ENCODE measurements at regions not wholly inside any gene's neighbourhood (a gene's known extent, or its start where the extent isn't known, plus 50 kb on each side); places are given as distances from the start of the nearest gene placed in this dataset.
A peak's percentile ranks its signal among the peaks of the same experiment; 100 is the strongest.

- Mint-ChIP-seq H3K27ac (ENCODE audit: unreplicated experiment) (no peak overlapping the region), H3K9me3 (ENCODE audit: unreplicated experiment) (no peaks in the 10 kb centered on the region), H3K36me3 (ENCODE audit: low read depth, unreplicated experiment) (no peaks in the 10 kb centered on the region), H3K4me3 (ENCODE audit: unreplicated experiment) (no peak overlapping the region), H3K4me1 (ENCODE audit: unreplicated experiment) (peaks cover 11% of the 10 kb centered on the region), H3K27me3 (ENCODE audit: unreplicated experiment) (no peaks in the 10 kb centered on the region)
- TF ChIP-seq CTCF (IDR thresholded peaks at IDR 0.05; ENCODE audit: unreplicated experiment), result no peak
- no peak for DNase-seq (ENCODE audit: low spot score)
Observed at GRCh38 chrX:40307871-40308270, 210.1 kb upstream of the BCOR start.

- Mint-ChIP-seq H3K27ac (ENCODE audit: unreplicated experiment) (no peak overlapping the region), H3K4me1 (ENCODE audit: unreplicated experiment) (peaks cover 11% of the 10 kb centered on the region), H3K36me3 (ENCODE audit: low read depth, unreplicated experiment) (no peaks in the 10 kb centered on the region), H3K9me3 (ENCODE audit: unreplicated experiment) (no peaks in the 10 kb centered on the region), H3K27me3 (ENCODE audit: unreplicated experiment) (no peaks in the 10 kb centered on the region), H3K4me3 (ENCODE audit: unreplicated experiment) (no peak overlapping the region)
- DNase-seq (ENCODE audit: low spot score), result no peak
- no peak for TF ChIP-seq CTCF (IDR thresholded peaks at IDR 0.05; ENCODE audit: unreplicated experiment)
Observed at GRCh38 chrX:40304115-40304514, 206.4 kb upstream of the BCOR start.

- Mint-ChIP-seq H3K9me3 (ENCODE audit: unreplicated experiment) (no peaks in the 10 kb centered on the region), H3K36me3 (ENCODE audit: low read depth, unreplicated experiment) (no peaks in the 10 kb centered on the region), H3K27me3 (ENCODE audit: unreplicated experiment) (no peaks in the 10 kb centered on the region), H3K27ac (ENCODE audit: unreplicated experiment) (peak overlapping the region; percentile 74), H3K4me1 (ENCODE audit: unreplicated experiment) (peaks cover 14% of the 10 kb centered on the region), H3K4me3 (ENCODE audit: unreplicated experiment) (no peak overlapping the region)
- no peak for TF ChIP-seq CTCF (IDR thresholded peaks at IDR 0.05; ENCODE audit: unreplicated experiment)
- no peak for DNase-seq (ENCODE audit: low spot score)
Observed at GRCh38 chrX:40303256-40304077, 205.7 kb upstream of the BCOR start.

- no peaks in the 10 kb centered on the region for H3K27me3 Mint-ChIP-seq (ENCODE audit: unreplicated experiment)
- TF ChIP-seq CTCF (IDR thresholded peaks at IDR 0.05; ENCODE audit: unreplicated experiment), result no peak
- no peaks in the 10 kb centered on the region for H3K9me3 Mint-ChIP-seq (ENCODE audit: unreplicated experiment)
- no peak overlapping the region for H3K4me3 Mint-ChIP-seq (ENCODE audit: unreplicated experiment)
- H3K36me3 Mint-ChIP-seq (ENCODE audit: low read depth, unreplicated experiment), result no peaks in the 10 kb centered on the region
- DNase-seq (ENCODE audit: low spot score), result no peak
- no peak overlapping the region for H3K27ac Mint-ChIP-seq (ENCODE audit: unreplicated experiment)
- H3K4me1 Mint-ChIP-seq (ENCODE audit: unreplicated experiment), result peaks cover 24% of the 10 kb centered on the region
Observed at GRCh38 chrX:40300286-40300890, 202.6 kb upstream of the BCOR start.

- no peaks in the 10 kb centered on the region for H3K36me3 Mint-ChIP-seq (ENCODE audit: low read depth, unreplicated experiment)
- no peak for DNase-seq (ENCODE audit: low spot score)
- H3K27me3 Mint-ChIP-seq (ENCODE audit: unreplicated experiment), result no peaks in the 10 kb centered on the region
- H3K27ac Mint-ChIP-seq (ENCODE audit: unreplicated experiment), result no peak overlapping the region
- no peaks in the 10 kb centered on the region for H3K9me3 Mint-ChIP-seq (ENCODE audit: unreplicated experiment)
- no peak overlapping the region for H3K4me3 Mint-ChIP-seq (ENCODE audit: unreplicated experiment)
- TF ChIP-seq CTCF (IDR thresholded peaks at IDR 0.05; ENCODE audit: unreplicated experiment), result no peak
- H3K4me1 Mint-ChIP-seq (ENCODE audit: unreplicated experiment), result peaks cover 24% of the 10 kb centered on the region
Observed at GRCh38 chrX:40299641-40300046, 201.9 kb upstream of the BCOR start.

All from endothelial cell (in vitro differentiated cells).